GM23338 (cell line): ENCODE measurements at regions not wholly inside any gene's neighbourhood (a gene's known extent, or its start where the extent isn't known, plus 50 kb on each side); places are given as distances from the start of the nearest gene placed in this dataset.

Experiments
- CREB1 ChIP-seq: fragments of 250-450 bp; sonication (Bioruptor Pico); IDR thresholded peaks from 2 replicates; pipeline ENCODE4 v1.5.0; 2020; ENCODE audit warnings: low read depth, mild to moderate bottlenecking, moderate library complexity
- ETS1 ChIP-seq: IDR thresholded peaks from 2 replicates; pipeline ENCODE4 v1.6.1; 2016; ENCODE audit warnings: antibody characterized with exemption
- EZH2 ChIP-seq: fragments of 200-600 bp; sonication (generic); IDR thresholded peaks from one replicate; pipeline ENCODE4 v1.8.0; 2017; ENCODE audit warnings: antibody characterized with exemption, mild to moderate bottlenecking, low read depth; ENCODE audit not compliant: unreplicated experiment
- JUNB ChIP-seq: IDR thresholded peaks from one replicate; pipeline ENCODE4 v1.6.1; 2016; ENCODE audit warnings: antibody characterized with exemption; ENCODE audit not compliant: unreplicated experiment
- POLR2AphosphoS5 ChIP-seq: IDR thresholded peaks from 2 replicates; pipeline ENCODE4 v1.6.1; 2016; ENCODE audit warnings: antibody characterized with exemption, low read depth
- STAT1 ChIP-seq: IDR thresholded peaks from one replicate; pipeline ENCODE4 v1.6.1; 2016; ENCODE audit warnings: antibody characterized with exemption; ENCODE audit not compliant: unreplicated experiment
- ZNF331 ChIP-seq: fragments of 250-450 bp; sonication (Bioruptor Pico); IDR thresholded peaks from 2 replicates; pipeline ENCODE4 v1.5.0; 2020; ENCODE audit warnings: low read depth, mild to moderate bottlenecking, moderate library complexity
- ZNF462 ChIP-seq: fragments of 250-450 bp; sonication (Bioruptor Pico); IDR thresholded peaks from 2 replicates; pipeline ENCODE4 v1.5.0; 2020; ENCODE audit warnings: mild to moderate bottlenecking, moderate library complexity
- TF ChIP-seq, protein P1 (sequence below), 2 experiments: fragments of 200-600 bp in 1 of 2; sonication (generic) in 1 of 2; conservative IDR thresholded peaks; 2 replicates each; pipeline versions ENCODE4 v1.5.1 to v1.6.1; 2016 to 2017; ENCODE audit warnings: antibody characterized with exemption in 2 of 2, low read depth in 2 of 2, mild to moderate bottlenecking in 2 of 2, moderate library complexity in 1 of 2

GRCh38 chr18:27501671-27502070, 316.6 kb upstream of the CHST9 start (continued):
- no peak for TF ChIP-seq ZNF462
- no peak for TF ChIP-seq ETS1
- TF ChIP-seq ZNF331 (CRISPR knock-in tag), result no peak
- TF ChIP-seq POLR2AphosphoS5, result no peak
- TF ChIP-seq CREB1, result no peak
- TF ChIP-seq STAT1, result no peak
- no peak for TF ChIP-seq EZH2
- TF ChIP-seq, protein P1, sequence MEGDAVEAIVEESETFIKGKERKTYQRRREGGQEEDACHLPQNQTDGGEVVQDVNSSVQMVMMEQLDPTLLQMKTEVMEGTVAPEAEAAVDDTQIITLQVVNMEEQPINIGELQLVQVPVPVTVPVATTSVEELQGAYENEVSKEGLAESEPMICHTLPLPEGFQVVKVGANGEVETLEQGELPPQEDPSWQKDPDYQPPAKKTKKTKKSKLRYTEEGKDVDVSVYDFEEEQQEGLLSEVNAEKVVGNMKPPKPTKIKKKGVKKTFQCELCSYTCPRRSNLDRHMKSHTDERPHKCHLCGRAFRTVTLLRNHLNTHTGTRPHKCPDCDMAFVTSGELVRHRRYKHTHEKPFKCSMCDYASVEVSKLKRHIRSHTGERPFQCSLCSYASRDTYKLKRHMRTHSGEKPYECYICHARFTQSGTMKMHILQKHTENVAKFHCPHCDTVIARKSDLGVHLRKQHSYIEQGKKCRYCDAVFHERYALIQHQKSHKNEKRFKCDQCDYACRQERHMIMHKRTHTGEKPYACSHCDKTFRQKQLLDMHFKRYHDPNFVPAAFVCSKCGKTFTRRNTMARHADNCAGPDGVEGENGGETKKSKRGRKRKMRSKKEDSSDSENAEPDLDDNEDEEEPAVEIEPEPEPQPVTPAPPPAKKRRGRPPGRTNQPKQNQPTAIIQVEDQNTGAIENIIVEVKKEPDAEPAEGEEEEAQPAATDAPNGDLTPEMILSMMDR (conservative IDR thresholded peaks at IDR 0.05; ENCODE audit: low read depth in 2 of 2), result no peak
- no peak for TF ChIP-seq JUNB
